Kidney epithelial cell (primary cell): ENCODE measurements at regions not wholly inside any gene's neighbourhood (a gene's known extent, or its start where the extent isn't known, plus 50 kb on each side); places are given as distances from the start of the nearest gene placed in this dataset.

Experiments used
- DNase-seq: peaks from one replicate; pipeline ENCODE4 v3.0.0-alpha.2; 2010; ENCODE audit warnings: low read depth
- H3K27me3 ChIP-seq: 2 replicates; pipeline ENCODE4 v1.6.0; 2011; ENCODE audit warnings: low read length; ENCODE audit not compliant: control insufficient read depth, insufficient read depth
- H3K36me3 ChIP-seq: 2 replicates; pipeline ENCODE4 v1.5.1; 2011; ENCODE audit warnings: low read length; ENCODE audit not compliant: control insufficient read depth, insufficient read depth
- H3K4me3 ChIP-seq: 2 replicates; pipeline ENCODE4 v1.5.1; 2011; ENCODE audit warnings: low read depth, mild to moderate bottlenecking, control low read depth, low read length
- TF ChIP-seq, protein P1 (sequence below): IDR thresholded peaks from 2 replicates; pipeline ENCODE4 v1.5.1; 2011; ENCODE audit warnings: mild to moderate bottlenecking, moderate library complexity, low read length, control low read depth, inconsistent platforms; ENCODE audit not compliant: insufficient read depth, poor library complexity, severe bottlenecking

GRCh38 chr14:61174441-61174891, 106.7 kb downstream of the TMEM30B start:
- TF ChIP-seq, protein P1, sequence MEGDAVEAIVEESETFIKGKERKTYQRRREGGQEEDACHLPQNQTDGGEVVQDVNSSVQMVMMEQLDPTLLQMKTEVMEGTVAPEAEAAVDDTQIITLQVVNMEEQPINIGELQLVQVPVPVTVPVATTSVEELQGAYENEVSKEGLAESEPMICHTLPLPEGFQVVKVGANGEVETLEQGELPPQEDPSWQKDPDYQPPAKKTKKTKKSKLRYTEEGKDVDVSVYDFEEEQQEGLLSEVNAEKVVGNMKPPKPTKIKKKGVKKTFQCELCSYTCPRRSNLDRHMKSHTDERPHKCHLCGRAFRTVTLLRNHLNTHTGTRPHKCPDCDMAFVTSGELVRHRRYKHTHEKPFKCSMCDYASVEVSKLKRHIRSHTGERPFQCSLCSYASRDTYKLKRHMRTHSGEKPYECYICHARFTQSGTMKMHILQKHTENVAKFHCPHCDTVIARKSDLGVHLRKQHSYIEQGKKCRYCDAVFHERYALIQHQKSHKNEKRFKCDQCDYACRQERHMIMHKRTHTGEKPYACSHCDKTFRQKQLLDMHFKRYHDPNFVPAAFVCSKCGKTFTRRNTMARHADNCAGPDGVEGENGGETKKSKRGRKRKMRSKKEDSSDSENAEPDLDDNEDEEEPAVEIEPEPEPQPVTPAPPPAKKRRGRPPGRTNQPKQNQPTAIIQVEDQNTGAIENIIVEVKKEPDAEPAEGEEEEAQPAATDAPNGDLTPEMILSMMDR: no peak
- no peak for DNase-seq
- H3K36me3 ChIP-seq: no peaks in the 10 kb centered on the region
- no peaks in the 10 kb centered on the region for H3K27me3 ChIP-seq
- H3K4me3 ChIP-seq: no peak overlapping the region

DNA sequence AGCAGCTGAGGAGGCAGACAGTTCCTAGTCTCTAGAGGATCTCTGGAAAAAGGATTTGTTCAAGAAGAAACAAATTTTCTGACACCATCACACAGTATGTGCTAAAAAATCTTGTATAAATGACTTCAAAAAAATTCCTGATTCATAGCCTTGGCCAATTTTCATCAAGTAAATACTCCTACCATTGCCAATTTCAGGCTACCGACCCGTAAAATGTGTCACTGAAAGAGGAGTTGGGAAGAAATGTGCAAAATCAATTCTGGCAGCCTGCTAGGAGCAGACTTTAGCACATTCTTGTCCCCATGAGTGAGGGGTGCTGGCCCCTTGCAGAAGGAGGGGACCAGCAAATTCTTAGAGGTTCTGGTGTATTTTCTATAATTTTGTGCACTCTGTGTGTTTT, 109.4 kb downstream of the TMEM30B start:
- TF ChIP-seq, protein P1: no peak
- Histone ChIP-seq H3K4me3 (no peak overlapping the region), H3K36me3 (no peaks in the 10 kb centered on the region), H3K27me3 (no peaks in the 10 kb centered on the region)
- DNase-seq: no peak

DNA sequence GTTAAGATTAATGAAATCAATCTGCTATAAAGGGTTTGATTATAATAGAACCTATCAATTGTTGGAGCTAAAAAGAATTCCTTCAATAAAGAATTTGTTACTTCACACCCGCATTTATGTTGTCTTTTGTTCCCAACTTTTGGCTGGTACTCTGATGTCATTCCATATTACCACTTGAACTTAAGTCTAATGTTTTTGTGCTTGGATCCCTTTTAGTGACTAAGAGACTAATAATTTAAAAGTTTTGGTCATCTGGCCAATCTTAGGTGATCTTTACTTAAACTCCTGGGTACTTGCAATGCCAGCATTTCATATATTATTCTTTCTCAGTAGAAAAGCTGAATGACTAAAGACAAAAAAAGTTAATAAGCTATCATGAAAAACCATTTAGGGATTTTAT, 113.0 kb downstream of the TMEM30B start:
- Histone ChIP-seq H3K27me3 (no peaks in the 10 kb centered on the region), H3K36me3 (no peaks in the 10 kb centered on the region)
- TF ChIP-seq, protein P1: no peak

DNA sequence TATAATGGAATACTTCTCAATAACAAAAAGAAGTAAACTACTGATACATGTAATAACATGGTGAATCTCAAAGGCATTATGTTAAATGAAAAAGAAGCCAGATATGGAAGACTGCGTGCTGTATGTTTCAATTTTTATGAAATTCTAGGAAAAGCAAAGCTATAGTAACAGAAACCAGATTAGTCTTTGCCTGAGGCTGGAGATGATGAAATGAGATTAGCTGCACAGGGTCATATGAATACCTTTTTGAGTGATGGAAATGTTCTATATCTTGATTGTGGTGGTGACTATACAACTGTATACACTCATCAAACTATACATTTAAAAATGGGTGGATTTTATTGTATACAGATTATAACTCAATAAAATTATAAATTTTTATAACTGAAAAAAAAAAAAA, 113.5 kb downstream of the TMEM30B start:
- no peak overlapping the region for H3K4me3 ChIP-seq
- DNase-seq: no peak
- TF ChIP-seq, protein P1: no peak
- H3K27me3 ChIP-seq: no peaks in the 10 kb centered on the region
- no peaks in the 10 kb centered on the region for H3K36me3 ChIP-seq

More for the DNA sequence above, 113.0 kb downstream of the TMEM30B start:
- DNase-seq: no peak
- H3K4me3 ChIP-seq: no peak overlapping the region

DNA sequence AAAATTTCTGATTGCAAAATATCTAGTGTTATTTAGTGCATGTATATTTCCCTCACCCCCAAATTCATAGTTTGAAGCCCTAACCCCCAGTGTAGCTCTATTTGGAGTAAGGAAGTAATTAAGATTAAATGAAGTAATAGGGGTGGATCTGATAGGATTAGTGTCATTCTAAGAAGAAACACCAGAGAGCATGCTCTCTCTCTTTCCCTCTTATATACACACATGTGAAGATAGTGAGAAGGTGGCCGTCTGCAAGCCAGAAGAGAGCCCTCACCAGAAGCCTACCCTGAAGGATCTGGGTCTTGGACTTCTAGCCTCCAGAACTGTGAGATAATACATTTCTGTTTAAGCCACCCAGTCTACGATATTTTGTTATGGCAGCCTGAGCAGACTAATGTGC, 120.3 kb downstream of the TMEM30B start:
- Histone ChIP-seq H3K36me3 (no peaks in the 10 kb centered on the region), H3K4me3 (no peak overlapping the region), H3K27me3 (no peaks in the 10 kb centered on the region)
- TF ChIP-seq, protein P1: no peak
- DNase-seq: no peak

DNA sequence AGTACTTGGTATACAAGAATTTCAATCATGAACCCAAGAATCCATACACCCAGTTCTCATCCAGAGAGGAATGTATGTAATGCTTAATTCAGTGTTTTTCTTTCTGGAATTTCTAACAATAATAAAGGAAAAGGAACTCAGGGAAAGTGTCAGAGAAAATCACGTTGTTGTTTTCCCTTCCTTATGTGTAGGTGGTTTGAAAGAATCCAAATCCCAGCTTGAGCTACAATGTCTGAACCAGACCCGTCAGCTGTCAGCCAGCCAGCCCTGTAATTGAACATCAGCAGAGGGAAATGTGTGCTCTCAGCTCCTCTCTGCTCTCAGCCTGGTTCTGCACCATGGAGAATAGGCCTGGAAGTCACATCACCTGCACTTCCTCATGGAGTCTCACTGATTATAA, 126.5 kb downstream of the TMEM30B start:
- no peak for DNase-seq
- H3K4me3 ChIP-seq: no peak overlapping the region
- no peaks in the 10 kb centered on the region for H3K27me3 ChIP-seq
- H3K36me3 ChIP-seq: no peaks in the 10 kb centered on the region
- TF ChIP-seq, protein P1: no peak
